ENCODE measurements at regions not wholly inside any gene's neighbourhood (a gene's known extent, or its start where the extent isn't known, plus 50 kb on each side); places are given as distances from the start of the nearest gene placed in this dataset.
"Not testable (repeated sequence)": the region's sequence is repeated elsewhere in the genome, so short reads cannot be mapped to it uniquely, and the experiment has no call there.

DNA sequence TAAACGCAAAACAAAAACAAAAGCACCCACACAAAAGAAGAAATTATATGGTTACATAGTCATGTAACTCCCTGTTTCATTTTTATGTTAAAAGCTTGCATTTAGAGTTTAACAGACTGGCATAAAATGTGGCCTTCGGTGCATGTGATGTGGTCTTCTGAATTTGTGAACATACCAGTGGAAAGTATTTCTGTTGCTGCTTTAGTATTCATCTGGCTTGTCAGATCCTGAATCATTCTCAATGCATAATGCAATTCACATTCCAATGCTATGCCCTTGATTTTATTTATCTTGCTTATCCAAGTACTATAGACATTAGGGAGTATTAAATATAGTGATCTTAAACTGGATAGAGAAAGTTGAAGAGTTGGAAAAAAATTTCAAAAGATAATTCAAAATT, 740.2 kb upstream of the ZNF608 start:
- intact Hi-C loops (cut with DNase I, micrococcal nuclease), result no loop called here
- DNase-seq (no peak), ATAC-seq (no peak)

- DNase-seq, result no peak
- ATAC-seq, result no peak
- intact Hi-C loops (cut with DNase I, micrococcal nuclease), result no loop called here
These were observed 740.8 kb upstream of the ZNF608 start for GRCh38 chr5:125487231-125487630.

DNA sequence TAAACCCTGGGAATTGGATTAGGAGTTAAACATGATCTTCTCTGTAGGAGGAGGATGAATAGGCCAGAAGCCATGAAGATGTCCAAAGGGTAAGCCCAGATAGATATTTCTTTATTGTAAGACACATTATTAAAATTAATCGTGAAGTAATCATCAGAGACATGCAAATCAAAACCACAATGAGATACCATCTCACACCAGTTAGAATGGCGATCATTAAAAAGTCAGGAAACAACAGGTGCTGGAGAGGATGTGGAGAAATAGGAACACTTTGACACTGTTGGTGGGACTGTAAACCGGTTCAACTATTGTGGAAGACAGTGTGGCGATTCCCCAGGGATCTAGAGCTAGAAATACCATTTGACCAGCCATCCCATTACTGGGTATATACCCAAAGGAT, 741.2 kb upstream of the ZNF608 start:
- DNase-seq; intact Hi-C loops (cut with DNase I, micrococcal nuclease); ATAC-seq: not testable (repeated sequence)

DNA sequence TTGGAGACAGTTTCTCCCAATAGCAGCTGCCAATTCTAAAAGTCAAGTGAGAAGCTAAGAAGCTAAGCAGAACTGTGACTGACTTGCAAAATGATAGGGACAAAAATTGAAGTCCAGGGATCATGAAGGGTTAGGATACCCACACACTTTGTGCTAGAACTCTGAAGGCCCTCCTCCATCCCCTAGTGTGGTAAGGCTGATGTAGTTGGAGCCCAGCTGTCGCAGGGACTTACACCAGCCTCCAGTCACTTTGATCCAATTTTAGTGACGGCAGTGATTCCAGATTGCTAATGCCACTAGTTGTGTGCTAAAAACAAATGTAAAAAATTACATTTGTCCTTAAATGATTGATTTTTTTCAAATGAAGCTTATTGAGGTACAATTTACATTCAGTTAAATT, 742.7 kb upstream of the ZNF608 start:
- DNase-seq (no peak), ATAC-seq (no peak)
- intact Hi-C loops (cut with DNase I, micrococcal nuclease), result no loop called here

DNA sequence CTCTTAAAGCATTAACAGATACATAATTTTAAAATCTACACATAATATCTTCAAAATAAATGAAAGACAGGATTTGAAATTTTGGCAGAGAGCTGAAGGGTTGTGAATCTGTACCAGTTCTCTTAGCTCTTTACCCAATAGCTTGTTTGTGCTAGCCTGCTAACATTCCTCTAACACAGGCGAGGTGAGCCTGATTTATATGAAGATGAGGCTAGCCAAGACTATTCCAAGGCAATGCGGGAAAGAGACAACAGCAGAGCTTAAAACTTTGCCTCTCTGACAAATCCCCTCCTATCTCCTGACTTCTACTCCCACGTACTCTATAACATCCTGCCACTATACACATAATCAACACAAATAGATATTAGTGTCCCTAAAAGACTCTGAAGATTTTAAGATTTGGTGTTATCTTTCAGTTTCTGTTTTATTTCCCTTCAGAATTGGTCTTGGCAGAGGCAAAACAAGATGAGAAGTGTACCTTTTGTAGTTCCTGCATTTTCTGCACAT, 745.6 kb upstream of the ZNF608 start:
- intact Hi-C loops (cut with DNase I, micrococcal nuclease), result no loop called here
- ATAC-seq (no peak), DNase-seq (no peak)

DNA sequence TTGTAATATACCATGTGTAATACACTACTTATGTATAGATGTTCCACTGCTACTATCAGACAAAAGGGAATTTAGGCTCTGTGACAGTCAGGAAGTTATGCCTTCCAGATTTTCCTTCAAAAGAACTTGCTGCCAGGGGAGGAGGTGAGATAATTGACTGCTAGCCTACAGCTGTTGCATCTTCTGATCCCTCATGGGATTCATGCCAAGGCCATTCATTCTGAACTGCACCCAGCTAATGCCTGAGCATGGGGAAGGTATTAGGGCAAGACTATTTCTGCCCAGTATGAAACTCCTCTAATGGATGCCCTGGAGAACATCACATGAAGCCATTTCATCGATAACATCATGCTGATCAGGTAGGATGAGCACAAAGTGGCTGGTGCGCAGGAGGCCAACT, 746.5 kb upstream of the ZNF608 start:
- intact Hi-C loops (cut with DNase I, micrococcal nuclease), result no loop called here
- DNase-seq, result no peak
- ATAC-seq, result no peak

- DNase-seq (no peak), ATAC-seq (no peak)
- intact Hi-C loops (cut with DNase I, micrococcal nuclease), result no loop called here
These were observed 750.0 kb upstream of the ZNF608 start for GRCh38 chr5:125496393-125496792.

GRCh38 chr5:125497651-125498050, 751.2 kb upstream of the ZNF608 start:
- no peak for ATAC-seq
- DNase-seq, result no peak
- intact Hi-C loops (cut with DNase I, micrococcal nuclease), result no loop called here

DNA sequence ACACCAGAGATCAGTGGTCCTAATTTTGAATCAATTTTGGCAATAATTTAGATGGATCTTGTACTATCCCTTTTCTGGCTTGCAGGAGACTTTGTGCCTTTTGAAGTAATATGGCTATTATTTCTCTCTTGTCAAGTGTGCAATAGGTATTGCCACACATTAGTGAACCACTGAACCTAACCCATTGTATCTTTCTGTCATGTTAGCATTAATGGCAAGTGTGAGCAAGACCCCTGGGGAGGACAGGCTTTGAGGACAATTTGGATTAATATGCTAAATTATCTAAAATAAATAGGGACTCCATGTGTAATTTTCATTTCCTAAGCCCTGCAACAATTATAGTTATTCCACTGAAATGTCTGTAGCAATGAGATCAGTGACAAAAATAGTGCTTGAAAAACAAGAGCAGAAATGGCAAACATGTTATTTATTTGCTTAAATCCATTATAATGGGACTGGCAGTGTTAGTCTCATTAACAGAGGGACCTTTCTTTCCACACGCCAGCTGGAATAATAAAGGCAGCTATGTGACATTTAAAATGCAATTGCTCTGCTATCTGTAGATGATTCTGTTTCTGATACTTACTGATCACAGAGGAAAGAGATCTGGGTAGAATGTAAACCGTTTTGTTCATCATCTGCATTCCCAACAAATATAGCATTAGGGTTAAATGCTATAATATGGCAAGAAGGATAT, 753.3 kb upstream of the ZNF608 start:
- no peak for ATAC-seq
- DNase-seq, result no peak
- intact Hi-C loops (cut with DNase I, micrococcal nuclease), result no loop called here

- no peak for ATAC-seq
- DNase-seq, result no peak
- intact Hi-C loops (cut with DNase I, micrococcal nuclease), result no loop called here
These were observed 755.0 kb upstream of the ZNF608 start for GRCh38 chr5:125501396-125501795.

DNA sequence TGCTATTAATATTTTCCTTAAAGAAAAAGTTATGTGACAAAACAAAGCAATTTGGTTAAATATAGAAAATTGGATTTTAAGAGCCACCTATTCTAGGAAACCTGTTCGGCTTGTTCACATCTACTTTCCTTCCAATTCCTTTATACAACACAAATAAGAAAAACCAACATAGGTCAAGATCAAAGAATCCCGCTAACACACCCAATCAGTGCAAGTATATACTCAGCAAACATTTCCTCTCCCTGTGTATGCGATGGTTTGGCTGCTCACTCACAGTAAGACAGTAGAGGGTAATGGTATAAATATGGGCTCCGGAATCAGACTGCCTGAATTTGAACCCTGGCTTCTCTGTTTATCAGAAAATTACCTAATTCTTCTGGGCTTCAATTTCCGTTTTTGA, 757.5 kb upstream of the ZNF608 start:
- no peak for DNase-seq
- intact Hi-C loops (cut with DNase I, micrococcal nuclease), result no loop called here
- ATAC-seq, result peak; percentile 96

DNA sequence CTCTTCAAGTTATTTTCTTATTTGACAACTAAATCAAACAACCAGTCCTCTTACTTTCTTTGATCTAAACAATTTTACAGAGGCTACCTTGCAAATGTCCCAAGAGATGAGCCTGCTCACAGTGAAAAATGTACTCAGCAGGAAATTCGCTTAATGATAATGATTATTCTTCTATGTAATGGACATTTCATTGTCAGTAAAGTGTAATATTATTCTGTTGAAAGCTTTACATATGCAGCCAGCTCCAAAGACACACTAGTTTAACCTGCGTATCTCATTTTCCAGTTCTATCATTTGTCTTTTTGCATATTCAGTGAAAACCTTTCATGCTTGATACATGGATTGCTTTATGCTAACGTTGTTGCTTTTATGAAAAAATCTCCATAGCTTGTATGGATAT, 758.7 kb upstream of the ZNF608 start:
- intact Hi-C loops (cut with DNase I, micrococcal nuclease), result no loop called here
- DNase-seq, result no peak
- no peak for ATAC-seq

DNA sequence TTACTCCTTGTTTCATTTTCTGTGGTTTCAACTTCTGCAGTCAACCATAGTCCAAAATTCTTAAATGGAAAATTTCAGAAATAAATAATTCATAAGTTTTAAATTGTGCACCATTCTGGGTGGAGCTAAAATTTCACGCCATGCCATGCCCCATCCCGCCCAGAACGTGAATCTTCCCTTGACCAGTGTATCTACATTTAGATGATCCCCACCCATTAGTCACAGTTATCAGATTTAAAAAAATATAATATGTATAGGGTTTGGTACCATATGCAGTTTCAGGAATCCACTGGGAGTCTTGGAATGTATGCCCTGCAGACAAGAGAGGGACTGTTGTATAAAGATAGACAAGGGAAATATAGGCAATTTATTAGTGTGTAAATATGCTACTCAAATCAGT, 759.7 kb upstream of the ZNF608 start:
- no peak for DNase-seq
- intact Hi-C loops (cut with DNase I, micrococcal nuclease), result no loop called here
- ATAC-seq, result no peak

- ATAC-seq, result no peak
- intact Hi-C loops (cut with DNase I, micrococcal nuclease), result no loop called here
- no peak for DNase-seq
These were observed 761.8 kb upstream of the ZNF608 start for GRCh38 chr5:125508225-125508624.

DNA sequence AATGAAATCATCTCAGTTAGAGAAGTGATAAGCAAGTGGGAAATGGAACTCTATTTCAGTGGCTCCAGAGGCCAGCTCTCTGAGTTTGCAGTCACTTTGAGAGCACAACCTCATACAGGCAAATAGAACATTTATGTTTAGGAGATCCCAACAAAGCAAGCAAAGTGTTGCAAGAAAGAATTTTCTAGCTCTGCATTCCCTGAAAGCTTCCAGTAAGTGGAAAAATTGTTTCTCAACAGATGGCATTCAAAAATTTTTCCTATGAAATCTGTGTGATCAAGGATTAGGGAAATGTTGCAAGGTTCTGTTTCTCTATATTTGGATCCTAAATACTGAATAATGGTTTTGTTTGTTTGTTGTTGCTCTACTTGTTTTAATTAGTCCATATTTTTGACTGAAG, 764.2 kb upstream of the ZNF608 start:
- intact Hi-C loops (cut with DNase I, micrococcal nuclease), result no loop called here
- ATAC-seq (no peak), DNase-seq (no peak)

DNA sequence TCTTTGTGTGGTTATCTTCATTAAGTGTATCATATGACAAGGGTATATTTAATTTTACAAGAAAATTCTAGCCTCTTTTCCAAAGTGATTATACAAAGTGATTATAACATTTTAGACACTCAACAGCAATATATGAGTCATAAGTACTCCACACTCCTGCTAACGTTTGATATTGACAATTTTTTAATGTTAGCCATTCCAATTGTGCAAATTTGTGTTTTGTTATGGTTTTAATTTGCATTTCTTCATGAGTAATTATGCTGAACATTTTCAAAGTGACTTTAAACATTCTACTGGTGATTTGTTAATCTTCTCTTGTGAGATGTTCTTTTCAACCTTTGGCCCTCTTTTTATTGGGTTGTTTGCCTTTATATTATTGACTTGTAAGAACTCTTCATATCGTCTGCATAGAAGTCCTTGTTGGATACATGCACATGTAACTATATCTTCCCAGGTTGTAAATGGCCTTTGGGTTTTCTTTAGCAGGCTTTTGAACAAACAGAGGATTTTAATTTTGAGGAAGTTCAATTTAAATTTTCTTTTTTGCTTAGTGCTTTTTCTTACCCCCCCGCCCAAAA, 771.6 kb upstream of the ZNF608 start:
- DNase-seq (no peak), ATAC-seq (peak; percentile 99)
- intact Hi-C loops (cut with DNase I, micrococcal nuclease), result no loop called here

DNA sequence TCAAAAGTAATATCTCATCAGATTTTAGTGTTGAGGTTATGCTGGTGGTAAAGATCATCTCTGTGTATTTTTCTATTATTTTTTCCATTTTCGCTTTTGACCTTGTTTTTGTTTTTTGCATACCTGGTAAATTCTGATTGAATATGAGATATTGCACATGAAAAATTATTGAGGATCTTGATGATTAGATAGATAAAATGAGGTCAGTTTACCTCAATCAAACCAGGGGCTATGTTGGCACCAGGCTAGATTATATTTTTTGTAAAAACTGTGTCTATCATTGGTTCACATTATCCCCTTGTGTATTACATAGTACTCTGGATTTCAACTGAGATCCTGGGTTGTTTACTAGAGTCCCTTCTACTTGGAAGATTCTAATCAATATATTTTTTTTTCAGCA, 774.9 kb upstream of the ZNF608 start:
- ATAC-seq, result no peak
- intact Hi-C loops (cut with DNase I, micrococcal nuclease), result no loop called here
- no peak for DNase-seq

DNA sequence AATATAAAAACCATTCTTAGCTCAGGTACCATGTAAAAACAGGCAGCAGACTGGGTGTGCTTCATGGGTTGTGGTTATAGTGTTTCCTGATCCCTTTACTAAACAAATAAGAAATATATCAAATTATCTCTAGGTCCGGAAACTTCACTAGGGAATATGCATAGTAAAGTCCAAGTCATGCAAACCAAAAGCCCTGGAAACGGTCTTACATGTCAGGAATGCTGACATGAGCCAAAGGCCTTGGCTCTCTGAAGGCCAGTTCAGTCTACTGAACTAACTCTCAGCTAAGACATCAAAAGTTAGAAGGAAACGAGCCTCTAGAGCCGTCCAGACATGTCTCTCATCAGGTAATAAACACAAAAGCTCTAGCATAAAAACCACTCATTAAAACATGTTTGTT, 778.9 kb upstream of the ZNF608 start:
- intact Hi-C loops (cut with DNase I, micrococcal nuclease), result no loop called here
- no peak for ATAC-seq

DNA sequence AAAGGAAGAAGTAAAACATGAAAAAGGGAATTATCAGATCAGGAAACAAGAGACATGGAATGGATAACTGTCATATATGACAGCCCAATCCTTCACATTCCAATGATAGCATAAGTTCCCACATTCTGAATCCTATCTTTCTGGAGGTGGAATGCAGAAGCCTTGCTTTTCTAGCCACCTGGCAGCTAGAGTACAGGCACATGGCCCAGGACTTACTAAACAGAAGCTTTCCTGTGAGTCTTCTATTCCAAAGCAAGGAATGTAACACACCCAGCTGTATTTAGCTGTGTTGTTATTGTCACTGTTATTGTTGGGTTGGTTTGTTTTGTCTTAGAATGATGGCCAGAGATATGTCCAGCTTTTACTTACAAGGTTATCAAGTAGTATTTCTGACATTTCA, 780.5 kb upstream of the ZNF608 start:
- DNase-seq, result no peak

More for the DNA sequence above, 778.9 kb upstream of the ZNF608 start:
- DNase-seq, result no peak

GRCh38 chr5:125528881-125529280, 782.4 kb upstream of the ZNF608 start:
- ATAC-seq (no peak), DNase-seq (no peak)
- intact Hi-C loops (cut with DNase I, micrococcal nuclease), result no loop called here

More for the DNA sequence above, 780.5 kb upstream of the ZNF608 start:
- intact Hi-C loops (cut with DNase I, micrococcal nuclease), result no loop called here
- no peak for ATAC-seq

All from left colon (tissue), 2 donors.